GM13977 (cell line): ENCODE measurements at regions not wholly inside any gene's neighbourhood (a gene's known extent, or its start where the extent isn't known, plus 50 kb on each side); places are given as distances from the start of the nearest gene placed in this dataset.

ENCODE experiments used
- DNase-seq: peaks from one replicate; pipeline ENCODE4 v3.0.0; 2012; ENCODE audit warnings: low spot score
- in situ Hi-C: fragments of 300-500 bp; cut with MboI; formaldehyde crosslinking; loops from one replicate; pipeline ENCODE4 v1.12.0; 2022; ENCODE audit warnings: low sequenced_read_pairs, low pct_unique_long_range_greater_than_20kb, mixed read lengths, inconsistent platforms; ENCODE audit not compliant: unreplicated experiment
- TF ChIP-seq, protein P1 (sequence below): IDR thresholded peaks from 2 replicates; pipeline ENCODE4 v1.5.1; 2012; ENCODE audit warnings: mild to moderate bottlenecking, control low read depth; ENCODE audit not compliant: insufficient read depth; ENCODE audit errors: extremely low read depth, missing control alignments

- in situ Hi-C loops = no loop called here
- DNase-seq = no peak
- TF ChIP-seq, protein P1, sequence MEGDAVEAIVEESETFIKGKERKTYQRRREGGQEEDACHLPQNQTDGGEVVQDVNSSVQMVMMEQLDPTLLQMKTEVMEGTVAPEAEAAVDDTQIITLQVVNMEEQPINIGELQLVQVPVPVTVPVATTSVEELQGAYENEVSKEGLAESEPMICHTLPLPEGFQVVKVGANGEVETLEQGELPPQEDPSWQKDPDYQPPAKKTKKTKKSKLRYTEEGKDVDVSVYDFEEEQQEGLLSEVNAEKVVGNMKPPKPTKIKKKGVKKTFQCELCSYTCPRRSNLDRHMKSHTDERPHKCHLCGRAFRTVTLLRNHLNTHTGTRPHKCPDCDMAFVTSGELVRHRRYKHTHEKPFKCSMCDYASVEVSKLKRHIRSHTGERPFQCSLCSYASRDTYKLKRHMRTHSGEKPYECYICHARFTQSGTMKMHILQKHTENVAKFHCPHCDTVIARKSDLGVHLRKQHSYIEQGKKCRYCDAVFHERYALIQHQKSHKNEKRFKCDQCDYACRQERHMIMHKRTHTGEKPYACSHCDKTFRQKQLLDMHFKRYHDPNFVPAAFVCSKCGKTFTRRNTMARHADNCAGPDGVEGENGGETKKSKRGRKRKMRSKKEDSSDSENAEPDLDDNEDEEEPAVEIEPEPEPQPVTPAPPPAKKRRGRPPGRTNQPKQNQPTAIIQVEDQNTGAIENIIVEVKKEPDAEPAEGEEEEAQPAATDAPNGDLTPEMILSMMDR = no peak
These were observed 411.8 kb upstream of the CCDC179 start for GRCh38 chr11:23272095-23272494.

DNA sequence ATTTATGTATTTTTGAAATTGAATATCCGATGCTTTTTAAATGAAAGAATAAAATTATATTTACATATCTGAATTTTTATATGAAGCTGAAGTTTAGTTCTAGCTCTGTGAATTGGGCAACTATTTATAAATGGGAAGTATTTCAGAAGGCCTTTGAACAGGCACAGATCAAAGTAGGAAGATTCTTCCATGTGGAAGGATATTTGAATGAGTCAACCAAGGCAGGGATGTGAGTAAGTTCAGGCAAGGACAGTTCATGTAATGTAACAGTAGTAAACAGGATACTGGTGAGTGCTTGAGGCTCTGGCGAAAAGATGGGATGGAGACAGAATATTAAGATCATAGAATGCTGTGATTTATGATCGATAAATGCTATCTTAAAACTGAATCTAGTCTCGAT, 417.8 kb upstream of the CCDC179 start:
- TF ChIP-seq, protein P1 = no peak
- in situ Hi-C loops = no loop called here
- no peak for DNase-seq

- in situ Hi-C loops = no loop called here
- TF ChIP-seq, protein P1 = no peak
- DNase-seq = no peak
These were observed 419.8 kb upstream of the CCDC179 start for GRCh38 chr11:23280088-23280487.

DNA sequence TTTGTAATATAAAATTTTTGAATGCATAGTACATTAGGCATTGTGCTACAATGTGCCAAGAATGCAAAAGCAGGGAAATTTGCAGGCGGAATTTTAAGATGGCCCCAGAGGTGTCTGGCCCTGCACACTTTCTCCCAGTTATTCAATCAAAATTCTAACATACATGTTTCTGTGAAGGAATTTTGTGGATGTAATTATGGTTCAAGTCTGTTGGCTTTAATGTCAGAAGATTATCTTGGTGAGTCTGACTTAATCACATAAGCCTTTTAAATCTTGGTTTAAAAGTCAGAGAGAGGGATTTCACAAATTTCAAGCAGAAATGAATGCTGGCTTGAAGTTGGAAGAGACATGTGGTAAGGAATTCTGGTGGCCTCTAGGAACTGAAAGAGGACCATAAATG, 423.4 kb upstream of the CCDC179 start:
- TF ChIP-seq, protein P1 = no peak
- in situ Hi-C loops = no loop called here
- no peak for DNase-seq

DNA sequence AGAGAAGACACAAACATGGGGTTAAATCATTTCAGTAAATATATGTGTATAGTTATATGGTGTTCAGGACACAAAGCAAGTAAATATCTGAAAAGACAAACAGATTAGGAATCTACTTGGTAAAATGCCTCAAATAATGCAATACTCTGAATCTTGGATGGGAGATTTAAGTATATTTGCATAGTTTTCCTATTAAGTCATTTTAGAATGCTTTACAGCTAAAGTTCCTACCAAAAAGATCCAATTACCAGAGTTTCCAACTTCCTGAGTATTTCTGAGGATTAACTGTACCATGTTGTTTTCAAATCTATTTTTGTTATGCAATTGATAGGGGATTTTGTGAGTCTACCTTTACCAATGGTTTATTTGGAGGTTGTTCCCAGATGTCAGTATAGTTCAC, 424.4 kb upstream of the CCDC179 start:
- DNase-seq = no peak
- in situ Hi-C loops = no loop called here
- TF ChIP-seq, protein P1 = no peak

GRCh38 chr11:23288003-23288783, 427.9 kb upstream of the CCDC179 start:
- DNase-seq = no peak
- TF ChIP-seq, protein P1 = no peak
- in situ Hi-C loops = no loop called here

- TF ChIP-seq, protein P1 = no peak
- in situ Hi-C loops = no loop called here
- no peak for DNase-seq
These were observed 435.0 kb upstream of the CCDC179 start for GRCh38 chr11:23295241-23295640.
